ENCODE measurements at regions not wholly inside any gene's neighbourhood (a gene's known extent, or its start where the extent isn't known, plus 50 kb on each side); places are given as distances from the start of the nearest gene placed in this dataset.

DNA sequence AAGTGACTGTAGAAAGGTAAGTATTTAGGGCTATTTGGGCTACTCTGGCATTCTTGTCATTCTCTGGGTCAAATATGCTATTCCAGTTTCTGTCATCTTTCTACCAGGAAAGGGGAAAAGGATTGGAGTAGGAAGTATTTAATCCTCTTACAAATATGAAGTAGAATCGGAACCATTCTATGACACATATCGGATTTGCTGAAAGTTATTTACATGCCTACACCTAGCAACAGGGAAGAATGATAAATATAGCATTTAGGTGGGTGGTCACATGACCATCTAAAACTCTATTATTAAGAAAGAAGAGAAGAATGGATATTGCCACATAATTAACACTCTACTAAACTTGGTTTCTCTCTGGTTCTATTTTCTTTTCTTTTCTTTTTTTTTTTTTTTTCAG, 1353.1 kb downstream of the ZPLD1 start:
- DNase-seq (no peak), ATAC-seq (no peak)
- Mint-ChIP-seq H3K9me3 (peaks cover 0 to 4% of the 10 kb centered on the region in 2 donors), H3K4me3 (no peak overlapping the region), H3K4me1 (no peaks in the 10 kb centered on the region), H3K27me3 (no peaks in the 10 kb centered on the region), H3K27ac (no peak overlapping the region)

DNA sequence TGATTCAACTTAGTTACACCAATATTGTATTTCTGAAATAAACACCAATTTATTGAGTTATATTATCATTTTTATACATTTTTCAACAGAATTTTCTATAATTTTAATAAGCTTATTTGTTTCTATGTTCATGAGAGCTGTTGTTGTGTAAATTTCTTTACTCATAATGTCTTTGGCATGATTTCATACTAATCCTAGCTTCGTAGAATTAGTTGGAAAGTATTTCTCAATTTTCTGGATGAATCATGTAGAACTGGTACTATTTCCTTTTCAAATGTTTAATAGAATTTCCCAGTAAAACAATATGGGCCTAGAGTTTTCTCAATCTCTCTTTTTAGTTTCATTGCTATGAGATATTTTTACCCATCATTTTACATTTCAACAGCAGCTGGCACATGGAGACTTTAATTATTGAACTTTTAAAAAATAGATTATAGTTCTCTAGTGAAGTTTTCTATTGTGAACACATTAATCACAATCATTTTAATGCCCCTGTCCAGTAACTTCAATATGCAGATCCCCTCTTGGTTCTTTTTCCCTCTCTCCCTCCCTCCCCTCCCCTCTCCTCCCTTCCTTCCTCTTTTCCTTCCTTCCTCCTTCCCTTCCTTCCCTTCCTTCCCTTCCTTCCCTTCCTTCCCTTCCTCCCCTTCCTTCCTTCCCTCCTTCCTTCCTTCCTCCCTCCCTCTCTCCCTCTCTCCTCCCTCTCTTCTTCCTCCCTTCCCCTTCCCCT, 1357.1 kb downstream of the ZPLD1 start:
- Mint-ChIP-seq H3K27me3 (no peaks in the 10 kb centered on the region), H3K27ac (no peak overlapping the region), H3K4me1 (no peaks in the 10 kb centered on the region), H3K9me3 (peaks cover 0 to 8% of the 10 kb centered on the region in 2 donors), H3K4me3 (no peak overlapping the region)
- no peak for DNase-seq
- no peak for ATAC-seq

DNA sequence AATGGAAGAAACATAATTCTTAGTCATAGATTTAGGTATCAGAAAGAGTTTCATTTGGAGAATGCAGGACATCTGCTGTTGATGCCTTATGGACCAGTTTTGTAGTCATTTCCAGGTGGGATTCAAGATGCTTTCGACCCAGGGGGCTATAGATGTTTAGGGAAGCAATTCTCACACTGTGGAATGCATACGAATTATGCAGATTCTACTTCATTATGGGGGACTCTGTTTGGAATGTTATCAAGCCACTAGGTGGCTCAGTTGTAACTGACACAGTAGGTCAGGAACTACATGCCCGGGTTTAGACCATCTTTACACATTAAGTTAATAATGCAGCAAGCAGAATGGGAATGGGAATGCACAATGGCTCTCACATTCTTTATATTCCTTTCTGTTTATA, 1359.8 kb downstream of the ZPLD1 start:
- no peak for DNase-seq
- H3K27me3 Mint-ChIP-seq: no peaks in the 10 kb centered on the region
- no peaks in the 10 kb centered on the region for H3K4me1 Mint-ChIP-seq
- no peak overlapping the region for H3K4me3 Mint-ChIP-seq
- H3K9me3 Mint-ChIP-seq: peaks cover 0 to 8% of the 10 kb centered on the region in 2 donors
- H3K27ac Mint-ChIP-seq: no peak overlapping the region
- no peak for ATAC-seq

DNA sequence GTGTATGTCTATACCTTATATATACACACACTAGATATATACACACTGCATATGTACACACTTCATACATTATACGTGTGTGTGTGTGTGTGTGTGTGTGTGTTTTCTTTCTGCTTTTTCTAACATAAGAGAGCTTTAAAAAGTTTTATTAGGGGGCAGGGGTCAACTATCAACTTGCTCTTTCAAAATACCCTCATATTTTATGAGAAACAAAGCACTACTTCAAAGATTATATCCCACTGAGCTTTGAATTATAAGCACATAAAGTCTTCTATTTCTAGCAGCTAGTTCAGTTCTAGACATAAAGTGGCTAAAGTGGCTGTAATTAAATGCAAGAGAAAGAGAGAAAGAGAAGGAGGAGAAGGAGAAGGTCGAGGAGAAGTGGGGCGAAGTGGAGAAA, 1361.3 kb downstream of the ZPLD1 start:
- Mint-ChIP-seq H3K27me3 (no peaks in the 10 kb centered on the region), H3K4me1 (no peaks in the 10 kb centered on the region), H3K9me3 (peaks cover 0 to 8% of the 10 kb centered on the region in 2 donors), H3K4me3 (no peak overlapping the region), H3K27ac (no peak overlapping the region)
- no peak for DNase-seq
- ATAC-seq: no peak

DNA sequence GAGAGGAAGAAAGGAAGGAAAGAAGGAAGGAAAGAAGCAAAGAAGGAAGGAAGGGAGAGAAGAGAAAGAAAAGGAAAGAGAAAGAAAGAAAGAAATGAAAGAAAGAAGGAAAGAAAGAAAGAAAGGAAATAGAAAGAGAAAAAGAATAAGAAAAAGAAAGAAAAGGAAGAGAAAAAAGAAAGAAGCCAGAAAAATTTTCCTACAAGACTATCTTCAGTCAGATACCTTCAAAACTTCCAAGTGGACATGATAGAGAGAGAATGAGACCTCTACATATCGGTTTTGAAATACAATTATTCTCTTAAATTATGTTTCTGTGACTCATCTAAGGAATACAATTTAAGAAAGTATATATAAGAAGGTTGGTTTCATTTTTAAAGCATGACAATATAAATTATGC, 1369.0 kb downstream of the ZPLD1 start:
- H3K4me1 Mint-ChIP-seq: no peaks in the 10 kb centered on the region
- no peak overlapping the region for H3K27ac Mint-ChIP-seq
- no peaks in the 10 kb centered on the region for H3K27me3 Mint-ChIP-seq
- no peak overlapping the region for H3K4me3 Mint-ChIP-seq
- ATAC-seq: no peak
- peaks cover 4 to 22% of the 10 kb centered on the region in 2 donors for H3K9me3 Mint-ChIP-seq
- DNase-seq: no peak

DNA sequence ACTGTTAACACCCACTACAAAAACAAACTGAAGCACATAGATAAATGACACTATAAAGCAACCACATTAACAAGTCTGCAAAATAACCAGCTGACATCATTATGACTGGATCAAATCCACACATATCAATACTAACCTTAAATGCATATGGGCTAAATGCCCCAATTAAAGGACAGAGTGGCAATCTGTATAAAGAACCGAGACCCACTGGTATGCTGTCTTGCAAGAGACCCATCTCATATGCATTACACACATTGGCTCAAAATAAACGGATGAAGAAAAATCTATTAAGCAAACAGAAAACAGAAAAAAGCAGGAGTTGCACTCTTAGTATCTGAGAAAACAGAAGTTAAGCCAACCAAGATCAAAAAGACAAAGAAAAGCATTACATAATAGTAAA, 1375.4 kb downstream of the ZPLD1 start:
- DNase-seq: no peak
- Mint-ChIP-seq H3K27ac (no peak overlapping the region), H3K4me3 (no peak overlapping the region), H3K4me1 (no peaks in the 10 kb centered on the region), H3K9me3 (peaks cover 5 to 31% of the 10 kb centered on the region in 2 donors), H3K27me3 (no peaks in the 10 kb centered on the region)
- ATAC-seq: no peak

DNA sequence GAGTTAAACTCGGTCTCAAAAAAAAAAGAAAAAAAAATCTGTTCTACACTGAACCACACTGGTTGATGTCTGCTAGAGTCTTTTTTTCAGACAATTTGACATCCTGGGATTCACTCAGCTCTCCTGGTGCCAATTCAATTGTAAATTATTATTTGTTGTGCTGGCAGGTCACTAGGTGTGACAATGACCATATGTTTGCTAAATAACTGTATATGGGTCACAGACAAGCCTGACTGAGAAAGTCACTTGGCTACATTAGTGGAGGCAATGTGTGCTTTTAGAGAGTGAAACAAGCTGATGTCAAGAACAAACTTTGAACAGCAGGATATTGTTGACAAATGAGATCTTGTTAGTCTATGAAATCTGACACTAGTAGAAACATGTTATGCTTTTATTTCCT, 1379.1 kb downstream of the ZPLD1 start:
- H3K27ac Mint-ChIP-seq: no peak overlapping the region
- H3K9me3 Mint-ChIP-seq: peaks cover 9 to 14% of the 10 kb centered on the region in 2 donors
- ATAC-seq: no peak
- no peaks in the 10 kb centered on the region for H3K27me3 Mint-ChIP-seq
- no peak overlapping the region for H3K4me3 Mint-ChIP-seq
- no peak for DNase-seq
- H3K4me1 Mint-ChIP-seq: no peaks in the 10 kb centered on the region

DNA sequence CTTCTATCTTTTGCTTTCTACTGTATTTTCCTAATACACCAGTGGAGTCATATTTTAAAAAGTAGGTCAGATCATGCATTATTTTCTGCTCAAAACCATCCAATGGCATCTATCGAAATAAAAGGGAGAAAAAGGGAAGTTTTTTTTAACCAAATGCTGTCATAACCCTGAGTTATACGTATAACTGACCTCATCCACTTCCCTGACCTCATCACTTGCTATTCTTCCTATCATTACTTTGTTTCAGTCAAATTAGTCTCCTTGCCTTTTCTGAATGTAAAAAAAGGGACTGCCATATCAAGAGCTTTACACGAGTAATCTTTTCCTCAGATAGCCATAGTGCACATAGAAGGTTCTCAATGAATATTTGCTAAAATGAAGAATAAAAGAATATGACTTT, 1383.6 kb downstream of the ZPLD1 start:
- DNase-seq (no peak), ATAC-seq (no peak)
- Mint-ChIP-seq H3K9me3 (peaks cover 4 to 7% of the 10 kb centered on the region in 2 donors), H3K4me1 (no peaks in the 10 kb centered on the region), H3K27ac (no peak overlapping the region), H3K4me3 (no peak overlapping the region), H3K27me3 (no peaks in the 10 kb centered on the region)

DNA sequence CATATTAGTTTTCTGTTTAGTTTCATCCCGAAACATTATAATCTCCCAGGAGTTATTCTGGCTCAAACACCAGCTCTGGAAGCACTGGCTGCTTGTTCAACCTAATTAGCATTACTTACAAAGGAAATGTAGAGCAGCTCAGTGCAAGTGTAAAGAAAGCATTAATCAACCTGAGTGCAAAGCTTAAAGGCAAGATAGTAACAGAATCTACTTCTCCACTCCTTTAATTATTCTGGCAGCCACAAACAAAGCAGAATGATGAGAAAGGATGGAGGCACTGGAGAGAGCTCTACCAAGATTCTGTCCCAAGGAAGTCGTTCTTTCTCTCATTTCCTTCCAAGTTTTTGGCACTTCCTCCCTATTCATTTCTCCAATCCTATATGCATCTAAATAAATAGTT, 1384.0 kb downstream of the ZPLD1 start:
- no peaks in the 10 kb centered on the region for H3K27me3 Mint-ChIP-seq
- H3K9me3 Mint-ChIP-seq: peaks cover 4 to 7% of the 10 kb centered on the region in 2 donors
- no peaks in the 10 kb centered on the region for H3K4me1 Mint-ChIP-seq
- no peak overlapping the region for H3K4me3 Mint-ChIP-seq
- DNase-seq (no peak), ATAC-seq (no peak)
- no peak overlapping the region for H3K27ac Mint-ChIP-seq

DNA sequence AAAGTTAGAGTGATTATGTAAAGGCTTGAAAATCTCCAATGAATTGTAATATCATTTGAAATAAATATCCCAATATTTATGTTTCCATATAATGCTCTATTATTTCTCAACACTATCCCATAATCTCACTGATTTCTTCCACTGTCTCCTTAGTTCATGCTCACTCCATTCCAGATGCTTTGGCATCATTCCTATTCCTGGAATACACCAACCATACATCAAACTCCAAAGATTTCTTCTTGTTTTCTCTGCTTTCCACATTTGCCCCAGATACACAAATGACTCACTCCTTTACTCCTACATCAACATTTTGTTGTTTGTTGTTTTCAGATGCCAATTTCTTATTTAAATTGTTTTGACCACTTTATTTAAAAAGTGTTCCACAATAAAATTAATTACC, 1390.8 kb downstream of the ZPLD1 start:
- ATAC-seq (no peak), DNase-seq (no peak)
- Mint-ChIP-seq H3K4me3 (no peak overlapping the region), H3K9me3 (peaks cover 0 to 7% of the 10 kb centered on the region in 2 donors), H3K4me1 (no peaks in the 10 kb centered on the region), H3K27me3 (no peaks in the 10 kb centered on the region), H3K27ac (no peak overlapping the region)

DNA sequence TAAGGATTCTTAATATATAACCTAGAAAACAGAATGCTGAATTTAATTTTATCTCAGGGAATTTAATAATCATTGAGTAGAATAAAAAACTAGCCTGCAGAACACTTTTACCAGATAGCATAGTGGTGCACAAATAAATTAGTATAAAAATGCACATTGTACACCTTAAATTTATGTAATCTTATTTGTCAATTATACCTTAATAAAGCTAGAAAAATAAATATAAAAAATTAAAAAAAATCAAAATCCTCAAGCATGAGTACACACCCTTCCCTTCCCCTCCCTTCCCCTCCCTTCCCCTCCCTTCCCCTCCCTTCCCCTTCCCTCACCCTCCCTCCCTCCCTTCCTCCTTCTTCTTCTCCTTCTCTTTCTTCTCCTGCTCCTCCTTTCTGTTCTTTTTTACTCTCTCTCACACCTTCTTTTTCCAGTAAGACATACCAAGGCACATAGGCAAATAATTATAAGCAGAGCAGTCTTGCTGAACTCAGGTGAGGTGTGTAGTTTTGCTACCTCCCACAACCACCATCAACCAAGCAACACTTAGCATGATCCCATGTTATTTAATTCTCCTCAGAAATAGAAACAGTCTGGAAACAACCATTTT, 1395.0 kb downstream of the ZPLD1 start:
- H3K27ac Mint-ChIP-seq: no peak overlapping the region
- no peaks in the 10 kb centered on the region for H3K4me1 Mint-ChIP-seq
- no peak for ATAC-seq
- no peaks in the 10 kb centered on the region for H3K27me3 Mint-ChIP-seq
- peaks cover 0 to 10% of the 10 kb centered on the region in 2 donors for H3K9me3 Mint-ChIP-seq
- no peak overlapping the region for H3K4me3 Mint-ChIP-seq
- DNase-seq: no peak

DNA sequence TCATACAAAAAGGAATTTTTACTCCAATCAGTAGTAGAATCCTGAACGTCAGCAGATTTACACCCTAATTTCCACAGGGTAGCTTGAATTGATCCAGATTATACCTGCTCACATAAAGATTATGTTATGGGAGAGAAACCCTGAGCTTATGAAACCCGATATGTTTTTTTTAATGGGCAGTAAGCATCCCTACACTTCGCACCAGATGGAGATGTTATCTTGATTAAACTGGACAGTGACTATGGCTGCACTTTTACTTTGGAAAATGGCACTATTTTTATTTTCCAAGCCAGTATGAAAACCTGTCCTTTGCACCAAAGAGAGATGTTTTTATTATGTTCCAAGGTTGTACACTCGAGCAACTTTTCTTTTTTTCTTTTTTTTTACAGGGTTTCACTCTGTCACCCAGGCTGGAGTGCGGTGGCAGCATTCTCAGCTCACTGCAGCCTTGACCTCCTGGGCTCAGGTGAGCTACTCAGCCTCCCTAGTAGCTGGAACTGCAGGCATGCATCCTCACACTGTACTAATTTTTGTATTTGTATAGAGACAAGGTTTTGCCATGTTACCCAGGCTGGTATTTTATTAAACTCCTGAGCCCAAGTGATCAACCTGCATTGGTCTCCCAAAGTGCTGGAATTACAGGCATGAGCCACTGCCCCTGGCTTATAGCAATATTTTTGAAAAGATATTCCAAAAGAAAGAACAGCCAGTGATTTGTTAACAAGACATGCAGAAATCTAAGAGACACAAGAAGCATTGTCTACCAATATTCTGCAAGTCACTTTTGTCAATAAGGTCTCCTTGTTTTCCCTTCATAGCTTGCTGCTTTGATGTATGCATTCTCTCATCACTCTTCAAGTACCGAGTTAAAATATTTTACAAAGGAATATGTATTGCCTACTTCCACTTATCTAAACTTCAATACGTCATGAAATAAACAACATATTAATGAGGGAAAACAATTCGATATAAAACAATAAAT, 1412.6 kb downstream of the ZPLD1 start:
- H3K4me3 Mint-ChIP-seq: no peak overlapping the region
- no peak for ATAC-seq
- H3K27ac Mint-ChIP-seq: no peak overlapping the region
- no peaks in the 10 kb centered on the region for H3K9me3 Mint-ChIP-seq
- no peaks in the 10 kb centered on the region for H3K27me3 Mint-ChIP-seq
- H3K4me1 Mint-ChIP-seq: no peaks in the 10 kb centered on the region
- no peak for DNase-seq

DNA sequence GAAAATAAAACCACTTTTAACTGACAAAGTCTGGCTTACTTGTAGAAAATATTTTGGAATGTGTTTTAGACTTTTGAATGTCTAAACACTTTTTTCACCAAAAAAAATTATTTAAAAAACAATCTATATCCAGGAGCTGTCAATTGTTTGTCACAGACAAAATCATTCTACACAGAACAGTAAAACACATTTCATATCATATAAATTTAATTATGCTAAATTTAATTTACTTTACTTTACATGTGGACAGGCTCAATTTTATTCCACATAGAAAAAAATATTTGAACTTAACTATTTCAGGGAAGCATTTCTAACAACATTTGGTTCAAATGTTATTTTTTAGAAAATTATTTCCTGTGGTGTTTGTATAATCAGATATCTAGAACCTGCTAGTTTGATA, 1417.0 kb downstream of the ZPLD1 start:
- ATAC-seq (no peak), DNase-seq (no peak)
- Mint-ChIP-seq H3K9me3 (no peaks in the 10 kb centered on the region), H3K27ac (no peak overlapping the region), H3K27me3 (no peaks in the 10 kb centered on the region), H3K4me1 (no peaks in the 10 kb centered on the region), H3K4me3 (no peak overlapping the region)

DNA sequence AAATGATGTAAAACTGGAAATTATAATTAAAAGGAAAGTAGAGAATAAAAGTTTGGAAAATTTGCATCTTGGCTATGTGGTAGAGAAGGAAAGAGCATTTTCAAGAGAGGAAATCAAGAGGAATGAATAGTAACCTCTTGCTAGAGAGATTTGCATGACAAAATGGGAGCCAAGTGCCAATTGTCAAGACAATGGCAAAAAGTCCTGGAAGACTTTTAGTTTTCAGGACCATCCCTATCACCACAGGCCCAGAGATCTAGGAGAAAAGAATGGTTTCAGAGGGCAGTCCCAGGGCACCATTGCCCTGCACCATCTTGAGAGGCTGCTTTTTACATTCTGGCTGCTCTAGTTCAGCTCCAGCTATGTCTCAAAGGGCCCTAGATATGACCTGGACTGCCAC, 1427.6 kb downstream of the ZPLD1 start:
- Mint-ChIP-seq H3K4me3 (no peak overlapping the region), H3K9me3 (peaks cover 0 to 5% of the 10 kb centered on the region in 2 donors), H3K27ac (peak overlapping the region in 1 of 2 donors; percentile 72), H3K27me3 (no peaks in the 10 kb centered on the region), H3K4me1 (no peaks in the 10 kb centered on the region)
- DNase-seq: no peak
- no peak for ATAC-seq

DNA sequence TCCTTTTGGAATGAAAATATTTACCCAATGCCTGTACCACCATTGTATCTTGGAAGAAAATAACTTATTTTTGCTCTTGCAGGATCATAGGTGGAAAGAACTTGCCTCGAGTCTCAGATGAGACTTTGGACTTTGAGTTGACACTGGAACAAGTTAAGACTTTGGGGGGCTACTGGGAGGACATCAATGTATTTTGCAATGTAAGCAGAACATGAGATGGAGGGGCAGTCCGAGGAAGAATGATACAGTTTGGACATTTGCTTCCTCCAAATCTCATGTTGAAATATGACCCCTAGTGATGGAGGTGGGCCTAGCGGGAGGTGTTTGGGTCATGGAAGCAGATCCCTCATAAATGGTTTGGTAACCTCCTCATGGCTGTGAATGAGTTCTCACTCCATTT, 1428.6 kb downstream of the ZPLD1 start:
- Mint-ChIP-seq H3K27me3 (no peaks in the 10 kb centered on the region), H3K4me3 (no peak overlapping the region), H3K9me3 (peaks cover 0 to 5% of the 10 kb centered on the region in 2 donors), H3K27ac (no peak overlapping the region), H3K4me1 (no peaks in the 10 kb centered on the region)
- no peak for ATAC-seq
- no peak for DNase-seq

DNA sequence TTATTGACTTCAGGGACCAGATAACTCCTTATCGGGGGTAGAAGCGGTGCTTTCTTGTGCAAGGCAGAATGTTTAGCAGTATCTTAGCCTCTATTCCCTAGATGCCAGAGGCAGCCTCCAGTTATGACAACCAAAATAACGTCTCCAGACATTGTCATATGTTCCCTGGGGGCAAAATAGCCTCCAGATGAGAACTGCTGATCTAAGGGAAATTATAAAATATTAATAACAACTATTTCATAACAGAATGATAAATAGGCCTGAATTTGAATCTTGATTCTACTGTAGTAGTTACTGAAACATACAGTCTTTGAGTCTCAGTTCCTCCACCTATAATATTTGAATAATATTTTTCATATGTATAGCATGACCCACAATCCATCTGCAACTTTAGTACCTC, 1431.3 kb downstream of the ZPLD1 start:
- Mint-ChIP-seq H3K27ac (no peak overlapping the region), H3K4me1 (no peaks in the 10 kb centered on the region), H3K4me3 (no peak overlapping the region), H3K9me3 (peaks cover 0 to 5% of the 10 kb centered on the region in 2 donors), H3K27me3 (no peaks in the 10 kb centered on the region)
- DNase-seq (no peak), ATAC-seq (no peak)
